Uterus (tissue), 3 donors: ENCODE measurements at regions not wholly inside any gene's neighbourhood (a gene's known extent, or its start where the extent isn't known, plus 50 kb on each side); places are given as distances from the start of the nearest gene placed in this dataset.
A peak's percentile ranks its signal among the peaks of the same experiment; 100 is the strongest.
"Not testable (repeated sequence)": the region's sequence is repeated elsewhere in the genome, so short reads cannot be mapped to it uniquely, and the experiment has no call there.

Experiments
- DNase-seq, 2 donors: peaks; one replicate each; pipeline ENCODE4 v3.0.0-alpha.2; 2019 to 2020
- H3K27ac ChIP-seq, 2 donors: fragments of 200-600 bp; sonication (generic); 1 replicate in 1 of 2; 2 replicates in 1 of 2; pipeline ENCODE4 v1.5.1; 2016 to 2018
- H3K27me3 ChIP-seq, 2 donors: fragments of 200-600 bp; sonication (generic); one replicate each; pipeline ENCODE4 v1.5.1; 2018 to 2019; ENCODE audit warnings: control low read depth in 1 of 2
- H3K36me3 ChIP-seq, 2 donors: fragments of 200-600 bp; sonication (generic); one replicate each; pipeline ENCODE4 v1.5.1; 2019; ENCODE audit warnings: control low read depth in 1 of 2
- H3K4me1 ChIP-seq, 2 donors: fragments of 200-600 bp; sonication (generic); one replicate each; pipeline ENCODE4 v1.5.1; 2018 to 2019; ENCODE audit warnings: control low read depth in 1 of 2
- H3K4me3 ChIP-seq, 2 donors: fragments of 200-600 bp; sonication (generic); 1 replicate in 1 of 2; 2 replicates in 1 of 2; pipeline ENCODE4 v1.5.1; 2018 to 2019; ENCODE audit warnings: mild to moderate bottlenecking in 1 of 2
- H3K9me3 ChIP-seq, 2 donors: fragments of 200-600 bp; sonication (generic); one replicate each; pipeline ENCODE4 v1.5.1; 2019; ENCODE audit warnings: control low read depth in 1 of 2
- CTCF ChIP-seq, 4 experiments: fragments of 200-600 bp in 2 of 4; fragments of 450-650 bp in 2 of 4; sonication (generic) in 2 of 4; IDR thresholded peaks; one replicate each; pipeline ENCODE4 v1.5.1; 2016 to 2019; ENCODE audit warnings: antibody characterized with exemption in 4 of 4, mild to moderate bottlenecking in 2 of 4, moderate library complexity in 1 of 4
- POLR2A ChIP-seq, 2 donors: fragments of 450-650 bp; IDR thresholded peaks; one replicate each; pipeline ENCODE4 v1.6.1; 2016; ENCODE audit warnings: antibody characterized with exemption in 2 of 2, mild to moderate bottlenecking in 1 of 2, moderate library complexity in 1 of 2
- intact Hi-C: fragments of 100-400 bp; cut with DNase I; formaldehyde crosslinking; loops from one replicate; pipeline ENCODE4 v1.15.1; 2023; ENCODE audit warnings: low total_unique reads
- donor health status: DM: yes; HTN: yes; CAD: no.

- H3K9me3 ChIP-seq: no peaks in the 10 kb centered on the region
- H3K36me3 ChIP-seq: no peaks in the 10 kb centered on the region
- no peak for DNase-seq
- TF ChIP-seq POLR2A (IDR thresholded peaks at IDR 0.05): no peak
- TF ChIP-seq CTCF (IDR thresholded peaks at IDR 0.05): no peak
- H3K27ac ChIP-seq: no peak overlapping the region
- H3K27me3 ChIP-seq: peaks cover 0 to 4% of the 10 kb centered on the region in 2 donors
- peak overlapping the region; percentile 11 to 35 for H3K4me3 ChIP-seq
- intact Hi-C loops: no loop called here
- H3K4me1 ChIP-seq: peaks cover 0 to 5% of the 10 kb centered on the region in 2 donors
Observed at GRCh38 chr20:25863536-25864325, 167.1 kb upstream of the ZNF337 start.

GRCh38 chr20:25862967-25863530 is 166.4 kb upstream of the ZNF337 start:
- DNase-seq: peak; percentile 84 to 87
- H3K9me3 ChIP-seq, H3K36me3 ChIP-seq, H3K27me3 ChIP-seq, H3K4me1 ChIP-seq, intact Hi-C loops: not testable (repeated sequence)
- H3K4me3 ChIP-seq: peak overlapping the region; percentile 11 to 35
- H3K27ac ChIP-seq: peak overlapping the region in 1 of 2 donors; percentile 33
- TF ChIP-seq CTCF (IDR thresholded peaks at IDR 0.05): peak in 3 of 4 experiments; percentile 21 to 47 (median 47)

- H3K9me3 ChIP-seq: no peaks in the 10 kb centered on the region
- no peak overlapping the region for H3K4me3 ChIP-seq
- DNase-seq: no peak
- no peak overlapping the region for H3K27ac ChIP-seq
- TF ChIP-seq POLR2A (IDR thresholded peaks at IDR 0.05): no peak
- no peak for TF ChIP-seq CTCF (IDR thresholded peaks at IDR 0.05)
- H3K27me3 ChIP-seq: peaks cover 0 to 4% of the 10 kb centered on the region in 2 donors
- H3K4me1 ChIP-seq: peaks cover 0 to 5% of the 10 kb centered on the region in 2 donors
- H3K36me3 ChIP-seq: no peaks in the 10 kb centered on the region
- intact Hi-C loops: no loop called here
Observed at GRCh38 chr20:25860531-25861150, 164.0 kb upstream of the ZNF337 start.

GRCh38 chr20:25859649-25860530 is 163.2 kb upstream of the ZNF337 start:
- Histone ChIP-seq H3K4me3 (no peak overlapping the region), H3K27ac (no peak overlapping the region), H3K9me3 (no peaks in the 10 kb centered on the region), H3K27me3 (peaks cover 0 to 4% of the 10 kb centered on the region in 2 donors), H3K36me3 (no peaks in the 10 kb centered on the region), H3K4me1 (peaks cover 0 to 5% of the 10 kb centered on the region in 2 donors)
- intact Hi-C loops: no loop called here
- TF ChIP-seq POLR2A (IDR thresholded peaks at IDR 0.05) (no peak), CTCF (IDR thresholded peaks at IDR 0.05) (no peak)
- DNase-seq: peak; percentile 54 to 63
